ENCODE measurements at regions not wholly inside any gene's neighbourhood (a gene's known extent, or its start where the extent isn't known, plus 50 kb on each side); places are given as distances from the start of the nearest gene placed in this dataset.

DNA sequence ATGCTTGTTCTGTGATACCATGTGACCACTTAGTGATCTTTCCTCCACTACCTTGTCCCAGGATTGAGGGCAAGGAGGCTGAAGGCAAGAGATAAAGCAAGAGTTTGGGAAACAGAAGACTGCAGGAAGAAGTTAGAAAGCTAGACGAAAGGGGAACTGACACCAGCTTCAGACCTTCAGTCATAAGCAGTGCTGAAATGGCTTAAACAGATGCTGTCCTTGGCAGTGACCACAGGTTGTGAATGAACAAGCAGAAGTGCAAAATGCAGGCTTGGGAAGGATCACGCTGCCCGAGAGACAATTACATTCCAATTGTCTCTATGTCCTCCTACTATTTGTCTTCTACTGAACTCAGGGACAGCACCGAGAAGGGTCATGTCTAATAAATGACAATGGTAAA lies 704.9 kb upstream of the AUTS2 start:
- Histone ChIP-seq H2AK5ac (ENCODE audit: low read depth, low read length) (no peak overlapping the region), H3K4me3 (ENCODE audit: extremely low read depth in 1 of 4, insufficient read depth in 2 of 4, low read depth in 3 of 4, low read length in 4 of 4) (no peak overlapping the region), H2BK5ac (ENCODE audit: low read depth, low read length) (no peak overlapping the region), H4K8ac (ENCODE audit: extremely low read depth, insufficient read depth, low read length) (no peak overlapping the region), H2BK12ac (ENCODE audit: low read depth, low read length) (no peak overlapping the region), H3K9me3 (ENCODE audit: insufficient read depth in 2 of 2, low read depth in 1 of 2, low read length in 1 of 2) (no peaks in the 10 kb centered on the region), H3K4me1 (replicated peaks in 1 of 4; ENCODE audit: control insufficient read depth in 3 of 4, insufficient read depth in 4 of 4, low read length in 3 of 4) (no peaks in the 10 kb centered on the region), H3K36me3 (ENCODE audit: control insufficient read depth in 2 of 4, insufficient read depth in 4 of 4, low read length in 3 of 4) (no peaks in the 10 kb centered on the region), H3K23me2 (ENCODE audit: low read depth, low read length) (no peaks in the 10 kb centered on the region), H3K23ac (ENCODE audit: insufficient read length) (no peak overlapping the region), H2BK120ac (replicated peaks; ENCODE audit: low read depth, low read length) (no peak overlapping the region), H3K27ac (ENCODE audit: low read depth, low read length) (no peak overlapping the region), H3K14ac (ENCODE audit: insufficient read length) (no peak overlapping the region), H2BK15ac (ENCODE audit: low read length) (no peak overlapping the region), H3K79me2 (ENCODE audit: control insufficient read depth in 1 of 2, insufficient read depth in 2 of 2, low read length in 2 of 2) (no peaks in the 10 kb centered on the region), H3K27me3 (replicated peaks in 1 of 4; ENCODE audit: control insufficient read depth in 3 of 4, extremely low read depth in 1 of 4, insufficient read depth in 3 of 4, low read length in 3 of 4) (no peaks in the 10 kb centered on the region), H4K91ac (replicated peaks; ENCODE audit: insufficient read length, low read length) (no peak overlapping the region), H3K9ac (replicated peaks in 1 of 4; ENCODE audit: extremely low read depth in 1 of 4, low read depth in 3 of 4, low read length in 3 of 4) (no peak overlapping the region), H2BK20ac (ENCODE audit: low read length) (no peak overlapping the region), H3K4ac (replicated peaks; ENCODE audit: insufficient read length, low read depth, low read length) (no peak overlapping the region), H3K4me2 (ENCODE audit: insufficient read depth in 1 of 2, low read depth in 2 of 2, low read length in 2 of 2) (no peak overlapping the region), H3K18ac (ENCODE audit: extremely low read depth, low read length) (no peak overlapping the region), H4K20me1 (replicated peaks in 1 of 2; ENCODE audit: control insufficient read depth in 1 of 2, insufficient read depth in 2 of 2, low read length in 2 of 2) (no peaks in the 10 kb centered on the region), H3K56ac (replicated peaks; ENCODE audit: insufficient read length, low read depth, low read length) (no peak overlapping the region), H4K5ac (ENCODE audit: insufficient read length, low read depth, low read length) (no peak overlapping the region), H2AFZ (ENCODE audit: low read length) (0 out of 2 replicates have a peak overlapping the region, but pooled peaks have one; percentile 22), H3K79me1 (ENCODE audit: low read depth, low read length) (no peaks in the 10 kb centered on the region)
- POLR2A ChIA-PET (ENCODE audit: partially characterized antibody), result no interaction called here
- no peak for DNase-seq (ENCODE audit: low read depth in 1 of 2, low spot score in 2 of 2)
- FAIRE-seq, result no peak
- CTCF ChIA-PET (ENCODE audit: partially characterized antibody), result no interaction called here
- 95% methylated on average over 4 of the region's 4 CpGs; no CpG with 5 or more reads in 1 of the 2 experiments for WGBS, 2 experiments (ENCODE audit: extremely low coverage in 1 of 2, insufficient coverage in 1 of 2, insufficient read length in 1 of 2, insufficient replicate concordance in 2 of 2, low coverage in 1 of 2, low lambda C conversion rate in 2 of 2, missing lambda C conversion rate in 1 of 2)
- TF ChIP-seq ASH2L (IDR thresholded peaks at IDR 0.05; ENCODE audit: low read length) (no peak), FOSL1 (IDR thresholded peaks at IDR 0.05; ENCODE audit: insufficient read depth, low read depth, low read length) (no peak), CBX8 (IDR thresholded peaks at IDR 0.05; ENCODE audit: borderline replicate concordance, low read depth, low read length) (no peak), KDM5A (IDR thresholded peaks at IDR 0.05; ENCODE audit: low read length) (no peak), BCL11A (IDR thresholded peaks at IDR 0.05; ENCODE audit: low read depth in 2 of 2, low read length in 2 of 2) (no peak), SRF (IDR thresholded peaks at IDR 0.05; ENCODE audit: low read depth, low read length) (no peak), EP300 (IDR thresholded peaks at IDR 0.05; ENCODE audit: borderline replicate concordance in 1 of 2, low read depth in 2 of 2, low read length in 2 of 2) (no peak), CEBPB (IDR thresholded peaks at IDR 0.05; ENCODE audit: low read depth, low read length) (no peak), CHD2 (IDR thresholded peaks at IDR 0.05; ENCODE audit: low read length) (no peak), ATF3 (IDR thresholded peaks at IDR 0.05; ENCODE audit: insufficient read depth, low read depth, low read length) (no peak), SP1 (IDR thresholded peaks at IDR 0.05; ENCODE audit: low read depth, low read length) (no peak), BRCA1 (IDR thresholded peaks at IDR 0.05; ENCODE audit: low read depth, low read length) (no peak), BACH1 (IDR thresholded peaks at IDR 0.05; ENCODE audit: low read length) (no peak)
- TF ChIP-seq, protein P1, sequence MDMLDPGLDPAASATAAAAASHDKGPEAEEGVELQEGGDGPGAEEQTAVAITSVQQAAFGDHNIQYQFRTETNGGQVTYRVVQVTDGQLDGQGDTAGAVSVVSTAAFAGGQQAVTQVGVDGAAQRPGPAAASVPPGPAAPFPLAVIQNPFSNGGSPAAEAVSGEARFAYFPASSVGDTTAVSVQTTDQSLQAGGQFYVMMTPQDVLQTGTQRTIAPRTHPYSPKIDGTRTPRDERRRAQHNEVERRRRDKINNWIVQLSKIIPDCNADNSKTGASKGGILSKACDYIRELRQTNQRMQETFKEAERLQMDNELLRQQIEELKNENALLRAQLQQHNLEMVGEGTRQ (IDR thresholded peaks at IDR 0.05; ENCODE audit: low read length), result no peak

Measured in H1 (cell line).